ENCODE measurements at regions not wholly inside any gene's neighbourhood (a gene's known extent, or its start where the extent isn't known, plus 50 kb on each side); places are given as distances from the start of the nearest gene placed in this dataset.

GRCh38 chr15:36208868-36209582 is 370.4 kb upstream of the CDIN1 start:
- no peak for TF ChIP-seq CTCF (IDR thresholded peaks at IDR 0.05; ENCODE audit: low read depth, low read length, missing control alignments)

DNA sequence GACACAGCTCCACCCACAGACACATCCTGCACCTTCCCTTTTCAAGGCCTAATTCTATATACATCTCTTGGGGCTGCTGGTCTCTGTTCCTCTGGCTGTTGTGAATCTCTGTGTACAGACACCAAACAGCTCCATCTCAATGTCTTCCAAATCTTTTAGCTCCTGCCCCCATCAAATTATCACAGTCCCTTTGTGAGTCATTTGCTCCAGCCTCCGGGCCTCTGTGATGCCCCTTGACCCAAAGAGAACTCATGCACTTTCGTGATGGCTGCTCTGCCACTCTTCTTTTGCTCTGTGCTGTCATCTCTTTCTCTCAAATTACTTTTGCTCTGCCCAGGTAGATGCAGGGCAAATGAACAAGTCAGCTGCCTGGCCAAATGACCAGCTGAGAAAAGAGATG is 369.0 kb upstream of the CDIN1 start:
- no peak for TF ChIP-seq CTCF (IDR thresholded peaks at IDR 0.05; ENCODE audit: low read depth, low read length, missing control alignments)
- DNase-seq (ENCODE audit: low read depth) = no peak
- no peak overlapping the region for H3K4me3 ChIP-seq (ENCODE audit: low read depth, low read length)

More at GRCh38 chr15:36208868-36209582, 370.4 kb upstream of the CDIN1 start:
- no peak overlapping the region for H3K4me3 ChIP-seq (ENCODE audit: low read depth, low read length)
- DNase-seq (ENCODE audit: low read depth) = no peak

- no peak for DNase-seq (ENCODE audit: low read depth)
- TF ChIP-seq CTCF (IDR thresholded peaks at IDR 0.05; ENCODE audit: low read depth, low read length, missing control alignments) = no peak
These were observed 361.1 kb upstream of the CDIN1 start for GRCh38 chr15:36218322-36218721.

DNA sequence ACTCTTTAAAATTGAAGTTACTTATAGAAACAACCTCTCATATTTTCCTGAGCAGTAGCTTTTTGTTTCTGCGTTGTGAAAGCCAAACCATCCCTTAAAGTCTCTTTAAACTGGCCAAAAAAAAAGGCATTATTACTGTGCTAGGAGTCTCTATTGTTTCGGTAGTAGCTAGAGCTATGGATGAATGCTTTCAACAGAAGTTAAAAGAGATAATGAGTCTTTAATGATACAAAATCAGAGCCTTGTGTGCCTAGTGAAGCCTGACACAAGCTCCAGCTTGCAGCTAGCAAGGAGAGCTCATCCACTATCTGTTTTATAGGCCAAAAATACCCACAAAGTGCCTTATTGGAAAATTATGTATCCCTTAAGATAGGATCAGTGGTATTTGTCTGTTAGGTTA is 360.4 kb upstream of the CDIN1 start:
- H3K4me3 ChIP-seq (ENCODE audit: low read depth, low read length) = no peak overlapping the region
- no peak for DNase-seq (ENCODE audit: low read depth)
- no peak for TF ChIP-seq CTCF (IDR thresholded peaks at IDR 0.05; ENCODE audit: low read depth, low read length, missing control alignments)

More at GRCh38 chr15:36218322-36218721, 361.1 kb upstream of the CDIN1 start:
- no peak overlapping the region for H3K4me3 ChIP-seq (ENCODE audit: low read depth, low read length)

- H3K4me3 ChIP-seq (ENCODE audit: low read depth, low read length) = no peak overlapping the region
- TF ChIP-seq CTCF (IDR thresholded peaks at IDR 0.05; ENCODE audit: low read depth, low read length, missing control alignments) = no peak
- DNase-seq (ENCODE audit: low read depth) = no peak
These were observed 357.4 kb upstream of the CDIN1 start for GRCh38 chr15:36221992-36222391.

- DNase-seq (ENCODE audit: low read depth) = no peak
- no peak for TF ChIP-seq CTCF (IDR thresholded peaks at IDR 0.05; ENCODE audit: low read depth, low read length, missing control alignments)
- no peak overlapping the region for H3K4me3 ChIP-seq (ENCODE audit: low read depth, low read length)
These were observed 348.6 kb upstream of the CDIN1 start for GRCh38 chr15:36230776-36231175.

DNA sequence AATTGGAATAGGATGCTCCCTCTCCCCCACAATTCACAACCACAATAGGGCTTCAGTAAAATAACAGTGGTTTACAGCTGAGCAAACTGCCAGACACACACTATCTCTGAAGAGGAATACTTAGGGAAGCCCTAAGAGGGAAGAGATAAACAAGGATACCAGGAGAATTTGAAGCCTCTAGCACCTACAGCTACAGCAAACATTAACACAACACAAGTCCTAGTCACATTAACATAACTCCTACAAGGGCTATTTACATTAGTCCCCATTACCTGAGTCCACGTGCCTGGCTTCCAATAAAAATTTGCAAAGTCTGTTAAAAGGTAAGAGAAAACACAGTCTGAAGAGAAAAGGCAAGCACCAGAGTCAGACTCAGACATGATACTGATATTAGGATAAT is 346.9 kb upstream of the CDIN1 start:
- no peak for TF ChIP-seq CTCF (IDR thresholded peaks at IDR 0.05; ENCODE audit: low read depth, low read length, missing control alignments)
- no peak overlapping the region for H3K4me3 ChIP-seq (ENCODE audit: low read depth, low read length)
- DNase-seq (ENCODE audit: low read depth) = no peak
